Activated T-cell treated with anti-CD3 and anti-CD28 coated beads for 24 hours (primary cell): ENCODE measurements at regions not wholly inside any gene's neighbourhood (a gene's known extent, or its start where the extent isn't known, plus 50 kb on each side); places are given as distances from the start of the nearest gene placed in this dataset.

Source experiments
- DNase-seq: peaks from one replicate; pipeline ENCODE4 v3.0.0-alpha.2; 2020; ENCODE audit warnings: low read depth

GRCh38 chr20:39397646-39398045 is 435.5 kb downstream of the DHX35 start:
- DNase-seq, result no peak

GRCh38 chr20:39395478-39396291 is 433.5 kb downstream of the DHX35 start:
- DNase-seq, result no peak

DNA sequence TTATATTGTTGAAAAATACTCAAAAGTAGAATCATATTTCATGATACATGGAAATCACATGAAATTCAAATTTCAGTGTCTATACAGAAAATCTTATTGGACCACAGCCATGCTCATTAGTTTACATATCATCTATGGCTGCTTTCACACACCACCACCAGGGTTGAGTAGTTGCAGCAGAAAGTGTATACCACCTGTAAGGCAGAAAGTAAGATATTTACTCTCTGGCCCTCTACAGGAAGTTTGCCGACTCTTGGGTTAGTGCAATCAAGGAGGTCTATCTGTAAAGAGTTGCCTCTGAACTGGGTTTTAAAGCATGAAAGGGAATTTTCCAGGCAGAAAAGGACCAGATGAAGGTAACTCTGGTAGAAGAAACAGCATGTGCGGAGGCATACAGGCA is 432.3 kb downstream of the DHX35 start:
- DNase-seq, result no peak

DNA sequence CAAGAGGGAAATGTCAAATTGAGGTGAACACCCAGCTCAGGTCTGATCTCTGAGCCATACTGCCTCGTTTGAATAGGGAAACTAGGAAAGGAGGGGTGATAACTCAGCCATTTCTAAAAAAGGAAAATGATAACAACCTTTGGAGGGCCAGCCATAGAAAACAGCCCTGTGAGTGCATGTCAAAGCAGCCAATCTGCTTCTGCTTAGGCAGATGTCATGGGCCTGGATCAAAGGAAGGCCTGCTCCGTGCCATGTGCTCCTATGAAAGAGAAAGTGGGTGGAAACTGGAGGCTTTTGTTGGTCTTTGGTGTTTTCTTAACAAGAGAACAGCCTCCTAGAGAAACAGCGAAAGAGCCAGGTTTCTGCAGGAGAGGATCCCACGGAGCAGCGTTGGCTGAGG is 428.0 kb downstream of the DHX35 start:
- DNase-seq, result no peak

- no peak for DNase-seq
Observed at GRCh38 chr20:39381595-39381994, 419.5 kb downstream of the DHX35 start.

DNA sequence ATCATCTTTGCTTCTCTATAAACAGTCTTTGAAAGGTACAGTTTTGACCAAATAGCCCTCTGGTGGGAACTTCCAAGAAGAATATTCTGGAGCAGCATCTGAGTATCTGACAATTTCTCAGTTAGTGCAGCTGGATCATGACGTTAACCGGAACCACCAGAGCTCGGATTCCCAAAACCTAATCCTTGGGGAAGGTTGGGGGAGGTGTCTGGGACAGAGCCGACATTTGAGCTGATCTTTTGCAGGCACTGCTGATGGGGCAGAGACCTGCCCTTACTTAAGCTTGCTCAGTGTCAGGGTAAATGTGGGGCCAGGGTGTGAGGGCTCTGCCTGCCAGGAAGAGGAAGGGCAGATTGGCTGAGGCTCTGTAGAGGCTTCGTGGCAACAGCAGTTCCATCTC is 416.6 kb downstream of the DHX35 start:
- no peak for DNase-seq

DNA sequence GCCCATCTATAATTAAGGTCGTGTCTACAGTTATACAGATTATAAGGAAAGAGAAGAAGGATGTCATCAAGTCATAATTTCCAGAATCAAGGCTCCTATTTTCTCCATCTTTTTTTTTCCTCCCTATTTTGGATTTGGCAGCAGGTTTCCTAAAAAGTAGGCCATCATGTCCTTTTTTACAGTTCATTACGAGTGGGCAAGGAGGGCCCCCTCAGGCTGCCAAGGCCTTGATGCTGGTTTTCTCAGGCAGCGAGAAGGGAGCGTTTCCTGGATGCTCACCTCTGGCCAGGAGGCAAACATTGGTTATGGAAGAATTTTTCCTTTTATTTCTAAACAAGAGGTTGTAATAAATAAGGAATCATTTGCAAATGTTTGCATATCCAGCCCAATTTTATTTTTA is 414.6 kb downstream of the DHX35 start:
- no peak for DNase-seq

- DNase-seq, result no peak
Observed at GRCh38 chr20:39364320-39364719, 402.2 kb downstream of the DHX35 start.

- no peak for DNase-seq
Observed at GRCh38 chr20:39359981-39360620, 398.0 kb downstream of the DHX35 start.

GRCh38 chr20:39358052-39358451 is 395.9 kb downstream of the DHX35 start:
- no peak for DNase-seq

DNA sequence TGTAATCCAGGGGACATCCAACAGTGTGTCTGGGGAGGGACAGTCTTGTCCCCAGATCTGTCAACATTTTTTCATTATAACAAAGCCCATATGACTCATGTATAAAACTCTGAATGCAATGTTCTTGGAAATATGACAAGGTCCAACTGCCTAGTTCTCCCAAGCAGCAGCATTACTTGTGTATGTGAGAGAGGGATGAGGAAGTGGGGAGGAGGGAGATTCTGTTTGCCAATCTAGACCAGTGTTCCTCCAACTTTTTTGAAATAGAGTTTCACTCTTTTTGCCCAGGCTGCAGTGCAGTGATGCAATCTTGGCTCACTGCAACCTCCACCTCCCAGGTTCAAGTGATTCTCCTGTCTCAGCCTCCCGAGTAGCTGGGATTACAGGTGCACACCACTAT is 394.8 kb downstream of the DHX35 start:
- DNase-seq, result no peak

DNA sequence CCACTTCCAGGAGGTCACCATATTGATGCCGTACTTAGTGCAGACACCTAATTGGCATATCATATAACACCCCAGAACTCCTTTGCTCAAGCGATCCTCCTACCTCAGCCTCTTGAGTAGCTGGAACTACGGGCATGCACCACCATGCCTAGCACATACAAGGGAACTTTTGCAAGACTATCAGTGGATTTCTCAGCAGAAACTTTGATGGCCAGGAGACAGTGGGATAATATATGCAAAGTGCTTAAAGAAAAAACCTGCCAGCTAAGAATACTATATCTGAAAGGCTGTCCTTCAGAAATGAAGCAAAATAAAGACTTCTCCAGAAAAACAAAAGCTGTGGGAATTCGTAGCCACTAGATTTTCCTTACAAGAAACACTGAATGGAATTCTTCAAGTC is 387.1 kb downstream of the DHX35 start:
- DNase-seq, result no peak

DNA sequence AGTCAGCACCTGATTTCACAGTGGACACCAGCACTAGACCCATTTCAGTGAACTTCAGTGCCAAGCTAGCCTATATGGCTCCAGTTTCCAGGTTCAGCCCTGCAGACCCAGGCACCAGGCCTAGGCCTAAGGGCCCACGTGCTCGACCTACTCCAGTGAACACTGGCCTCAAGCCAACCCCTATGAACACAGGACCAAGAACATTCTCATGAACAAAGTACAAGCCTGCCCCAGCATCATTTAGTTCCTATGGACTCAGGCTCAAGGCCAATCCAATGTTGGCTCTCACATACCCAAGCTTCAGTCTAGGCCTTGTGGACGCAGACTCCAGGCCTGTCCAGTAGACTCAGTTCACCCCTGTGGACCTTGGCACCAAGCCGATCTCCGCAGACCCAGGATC is 385.5 kb downstream of the DHX35 start:
- no peak for DNase-seq

- DNase-seq, result no peak
Observed at GRCh38 chr20:39342463-39342862, 380.3 kb downstream of the DHX35 start.

DNA sequence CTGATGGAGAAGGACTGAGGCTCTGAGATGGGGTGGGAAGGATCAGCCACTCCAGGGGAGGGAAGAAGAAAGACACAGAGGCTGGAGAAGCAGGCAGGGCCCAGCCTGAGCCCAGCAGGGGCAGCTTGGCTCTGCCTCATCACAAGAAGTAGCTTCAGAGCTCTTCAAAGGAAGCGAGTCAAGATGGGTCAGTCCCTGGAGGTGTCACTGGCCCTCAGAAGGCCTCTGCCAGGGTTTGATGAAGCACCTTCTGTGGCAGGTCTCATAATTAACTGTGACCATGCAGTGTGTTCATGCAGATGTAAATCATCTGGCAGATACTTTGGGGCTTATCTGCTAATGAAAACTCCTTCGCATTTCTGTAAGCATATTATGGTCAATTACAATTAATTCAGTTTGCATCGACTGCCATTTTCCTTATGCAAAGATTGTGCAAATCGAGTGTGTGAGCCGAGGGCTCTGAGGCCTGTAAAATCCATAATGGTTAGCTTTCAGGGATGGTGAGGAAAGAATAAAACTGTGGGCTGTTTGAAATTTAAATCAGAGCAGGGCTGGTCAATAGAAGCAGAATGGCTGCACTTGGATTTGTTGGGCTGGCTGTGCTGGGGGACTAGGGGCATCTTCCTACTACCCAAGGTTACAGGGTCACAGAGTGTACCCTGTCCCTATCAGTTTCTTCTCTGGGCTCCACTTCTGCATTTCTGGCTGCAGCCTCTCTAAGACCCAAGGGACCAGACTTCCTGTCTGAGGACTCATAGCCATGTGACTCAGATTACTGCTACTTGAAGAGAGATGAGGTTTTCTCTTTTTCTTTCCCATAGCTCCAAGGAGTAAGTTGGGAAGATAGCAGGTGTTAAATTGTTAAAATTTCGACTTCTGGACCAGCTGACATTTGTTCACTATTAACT is 376.6 kb downstream of the DHX35 start:
- DNase-seq, result no peak

DNA sequence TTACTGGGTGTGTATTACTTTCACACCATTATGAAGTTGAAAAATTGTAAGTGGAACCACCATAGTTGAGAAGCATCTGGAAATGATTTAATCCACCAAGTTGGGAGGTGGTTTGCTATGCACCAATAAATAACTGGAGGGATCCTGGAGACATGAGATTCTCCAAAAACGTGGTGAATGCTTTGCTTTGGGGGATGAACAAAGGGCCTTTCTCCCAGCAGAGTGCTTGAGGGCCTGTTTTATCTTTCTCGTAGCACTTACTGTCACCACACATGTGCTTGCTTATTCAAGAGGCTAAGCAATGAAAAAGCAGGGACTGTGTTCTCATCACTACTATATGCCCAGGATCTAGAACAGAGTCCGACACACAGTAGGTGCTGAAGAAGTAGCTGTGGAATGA is 371.1 kb downstream of the DHX35 start:
- DNase-seq, result no peak

DNA sequence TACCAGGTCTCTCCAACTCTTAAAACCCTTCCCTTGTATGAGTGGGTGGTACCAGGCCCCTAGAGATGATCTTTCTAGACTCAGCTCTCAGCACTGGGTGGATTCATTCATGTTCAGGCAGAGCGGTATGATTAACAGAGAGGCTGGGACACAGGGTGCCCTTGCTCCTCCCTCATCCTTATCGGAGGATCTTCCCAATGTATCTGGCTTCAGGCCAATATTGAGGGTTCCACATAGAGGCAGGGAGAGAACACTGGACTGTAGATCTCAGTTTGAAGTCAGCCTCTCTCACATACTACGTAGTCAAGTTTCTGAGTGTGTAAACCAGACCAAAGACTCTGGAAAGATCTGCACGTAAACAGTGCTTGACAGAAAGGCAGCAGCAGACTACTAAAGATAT is 366.2 kb downstream of the DHX35 start:
- no peak for DNase-seq

GRCh38 chr20:39326050-39326449 is 363.9 kb downstream of the DHX35 start:
- no peak for DNase-seq

- DNase-seq, result no peak
Observed at GRCh38 chr20:39318911-39319310, 356.8 kb downstream of the DHX35 start.

GRCh38 chr20:39312676-39313075 is 350.5 kb downstream of the DHX35 start:
- no peak for DNase-seq

DNA sequence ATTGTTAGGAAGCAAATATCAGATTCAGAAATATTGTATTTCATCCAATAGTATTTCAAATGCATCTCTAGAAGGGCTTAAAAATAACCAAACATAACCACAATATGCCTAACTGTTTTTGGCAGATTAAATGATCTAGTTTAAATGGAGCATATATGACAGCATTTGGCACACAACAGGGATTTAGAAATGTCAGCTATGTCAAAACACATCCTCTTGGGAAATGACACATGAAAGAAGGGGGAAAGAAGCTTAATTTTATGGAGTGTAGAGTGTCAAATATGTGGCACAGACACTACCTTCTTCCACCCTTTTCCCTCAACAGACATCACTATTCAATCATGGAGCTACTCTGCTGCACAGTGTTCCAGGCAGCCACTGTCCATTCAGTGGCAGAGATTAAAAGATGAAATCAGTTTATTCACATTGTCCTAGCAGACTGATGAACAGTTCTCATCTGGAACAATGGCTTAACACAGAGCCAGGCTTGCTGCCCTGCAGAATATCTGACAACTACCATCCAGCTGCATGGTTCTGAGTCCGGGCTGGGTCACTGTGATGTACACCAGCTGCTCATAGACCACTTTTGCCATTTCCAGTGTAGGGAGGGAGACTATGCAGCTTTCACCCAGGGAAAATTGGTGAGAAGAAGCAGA is 349.8 kb downstream of the DHX35 start:
- no peak for DNase-seq

DNA sequence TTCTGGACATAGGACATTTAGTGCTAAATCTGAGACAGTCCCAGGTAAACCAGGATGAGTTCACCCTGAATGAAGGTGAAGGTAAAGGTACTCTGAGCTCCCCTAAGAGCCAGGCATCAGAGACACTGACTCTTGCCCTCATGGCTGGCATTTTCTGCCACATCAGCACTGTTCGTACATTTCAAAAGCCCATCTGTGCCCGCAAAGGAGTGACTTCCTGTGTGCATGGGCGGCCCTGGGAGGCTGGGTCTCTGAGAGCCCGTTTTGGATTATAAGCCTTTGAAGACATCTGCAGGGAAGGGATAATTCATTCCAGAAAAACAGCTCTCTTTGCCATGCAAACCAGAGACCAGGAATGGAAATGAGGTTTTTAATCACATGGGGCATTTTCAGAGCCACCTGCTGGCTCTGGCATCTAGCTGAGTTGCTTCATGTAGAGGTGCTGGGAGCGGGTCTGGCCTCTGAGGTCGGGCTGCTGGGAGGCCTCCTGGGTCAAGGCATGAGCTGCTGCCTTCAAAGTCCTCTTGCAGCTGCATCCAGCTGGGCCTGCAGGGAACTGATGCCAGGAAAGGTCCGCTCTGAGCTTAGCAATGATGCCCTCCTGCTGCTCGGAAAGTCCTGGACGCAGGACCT is 348.3 kb downstream of the DHX35 start:
- no peak for DNase-seq
